Lung (tissue), 11 donors: ENCODE measurements at regions not wholly inside any gene's neighbourhood (a gene's known extent, or its start where the extent isn't known, plus 50 kb on each side); places are given as distances from the start of the nearest gene placed in this dataset.

ENCODE experiments used
- ATAC-seq: fragments of 200-7000 bp; cut with Tn5 transposase; one replicate; pipeline ENCODE4 v1.9.1; 2020; ENCODE audit warnings: moderate number of reproducible peaks; ENCODE audit not compliant: insufficient read depth, low FRiP score
- DNase-seq, 3 donors: peaks; one replicate each; pipeline ENCODE4 v3.0.0-alpha.2; 2013 to 2017
- H3K27ac ChIP-seq, 2 donors: one replicate each; pipeline ENCODE4 v1.5.1; 2013; ENCODE audit warnings: mild to moderate bottlenecking in 2 of 2, moderate library complexity in 2 of 2, control low read depth in 1 of 2, inconsistent platforms in 1 of 2, low read depth in 1 of 2, low read length in 1 of 2
- H3K27me3 ChIP-seq, 3 donors: one replicate each; pipeline ENCODE4 v1.5.1; 2013; ENCODE audit warnings: low read length in 2 of 3; ENCODE audit not compliant: control insufficient read depth in 3 of 3, insufficient read depth in 3 of 3
- H3K36me3 ChIP-seq, 4 donors: one replicate each; pipeline ENCODE4 v1.5.1; 2013; ENCODE audit warnings: low read length in 4 of 4, mild to moderate bottlenecking in 1 of 4, moderate library complexity in 1 of 4; ENCODE audit not compliant: control insufficient read depth in 4 of 4, insufficient read depth in 4 of 4
- H3K4me1 ChIP-seq, 5 donors: one replicate each; pipeline ENCODE4 v1.5.1; 2013; ENCODE audit warnings: low read length in 5 of 5, mild to moderate bottlenecking in 2 of 5, moderate library complexity in 1 of 5; ENCODE audit not compliant: control insufficient read depth in 5 of 5, insufficient read depth in 5 of 5
- H3K4me3 ChIP-seq: one replicate; pipeline ENCODE4 v1.5.1; 2013; ENCODE audit warnings: mild to moderate bottlenecking, control low read depth, moderate library complexity
- H3K9ac ChIP-seq, 2 donors: one replicate each; pipeline ENCODE4 v1.5.1; 2013; ENCODE audit warnings: low read length in 2 of 2, control low read depth in 1 of 2; ENCODE audit not compliant: insufficient read depth in 1 of 2
- H3K9me3 ChIP-seq, 4 donors: one replicate each; pipeline ENCODE4 v1.5.1; 2013; ENCODE audit warnings: low read length in 3 of 4, mild to moderate bottlenecking in 1 of 4, moderate library complexity in 1 of 4; ENCODE audit not compliant: control insufficient read depth in 4 of 4, insufficient read depth in 3 of 4
- CTCF ChIP-seq: IDR thresholded peaks from 2 replicates; pipeline ENCODE4 v1.5.1; 2012; ENCODE audit warnings: mild to moderate bottlenecking; ENCODE audit errors: control extremely low read depth, extremely low read depth
- WGBS, 2 donors: extraction: QIAGEN DNeasy Blood & Tissue Kit; methylation state at CpG; one replicate each; pipeline ENCODE4 v1.1.7; 2013; 5-methylcytosine and 5-hydroxymethylcytosine counted together
- donor health status: control.
- donor health status: control.
- donor health status: Bipolar disorder and iron deficiency.
- donor health status: healthy.
- donor health status: DM: yes; HTN: yes; CAD: no.

- Histone ChIP-seq H3K9ac (no peak overlapping the region), H3K9me3 (peaks cover 0 to 3% (median 0%) of the 10 kb centered on the region in 4 donors), H3K4me1 (no peaks in the 10 kb centered on the region), H3K27ac (no peak overlapping the region), H3K27me3 (no peaks in the 10 kb centered on the region), H3K4me3 (no peak overlapping the region), H3K36me3 (no peaks in the 10 kb centered on the region)
- 70 to 77% methylated on average over 3 of the region's 3 CpGs for WGBS, 2 donors
- ATAC-seq (no peak), DNase-seq (no peak)
- no peak for TF ChIP-seq CTCF
Observed at GRCh38 chr11:27913650-27914049, 194.3 kb downstream of the KIF18A start.

GRCh38 chr11:27912916-27913315, 195.0 kb downstream of the KIF18A start:
- no peak for ATAC-seq
- Histone ChIP-seq H3K9me3 (peaks cover 0 to 3% (median 0%) of the 10 kb centered on the region in 4 donors), H3K36me3 (no peaks in the 10 kb centered on the region), H3K27me3 (no peaks in the 10 kb centered on the region), H3K4me1 (no peaks in the 10 kb centered on the region), H3K4me3 (no peak overlapping the region), H3K27ac (no peak overlapping the region), H3K9ac (no peak overlapping the region)
- TF ChIP-seq CTCF: no peak
- WGBS, 2 donors: 79 to 93% methylated on average over 2 of the region's 2 CpGs
- DNase-seq: no peak

GRCh38 chr11:27910186-27910931, 197.6 kb downstream of the KIF18A start:
- Histone ChIP-seq H3K4me1 (no peaks in the 10 kb centered on the region), H3K36me3 (no peaks in the 10 kb centered on the region), H3K9me3 (peaks cover 0 to 3% (median 0%) of the 10 kb centered on the region in 4 donors), H3K4me3 (no peak overlapping the region), H3K27me3 (no peaks in the 10 kb centered on the region), H3K27ac (no peak overlapping the region), H3K9ac (no peak overlapping the region)
- 74 to 86% methylated on average over 5 of the region's 5 CpGs for WGBS, 2 donors
- no peak for TF ChIP-seq CTCF
- ATAC-seq (no peak), DNase-seq (no peak)

- 65 to 79% methylated on average over 2 of the region's 2 CpGs for WGBS, 2 donors
- DNase-seq: no peak
- Histone ChIP-seq H3K27ac (no peak overlapping the region), H3K9ac (no peak overlapping the region), H3K4me3 (no peak overlapping the region), H3K4me1 (no peaks in the 10 kb centered on the region), H3K36me3 (no peaks in the 10 kb centered on the region), H3K27me3 (no peaks in the 10 kb centered on the region), H3K9me3 (peaks cover 0 to 3% (median 0%) of the 10 kb centered on the region in 4 donors)
- no peak for ATAC-seq
- no peak for TF ChIP-seq CTCF
Observed at GRCh38 chr11:27909386-27909785, 198.6 kb downstream of the KIF18A start.
